ENCODE measurements at regions not wholly inside any gene's neighbourhood (a gene's known extent, or its start where the extent isn't known, plus 50 kb on each side); places are given as distances from the start of the nearest gene placed in this dataset.

- H3K9ac ChIP-seq (ENCODE audit: control insufficient read depth, insufficient read depth, low read length) = no peak overlapping the region
- ATAC-seq (no peak), FAIRE-seq (no peak), DNase-seq (ENCODE audit: low read depth, low spot score) (no peak)
- 66% methylated on average over 19 of the region's 19 CpGs for WGBS (ENCODE audit: insufficient coverage, insufficient replicate concordance, low lambda C conversion rate, missing lambda C conversion rate)
- intact Hi-C loops (cut with micrococcal nuclease; ENCODE audit: unreplicated experiment) (no loop called here), in situ Hi-C loops (cut with MboI) (no loop called here)
- H3K36me3 ChIP-seq (ENCODE audit: control insufficient read depth in 2 of 2, insufficient read depth in 2 of 2, low read length in 1 of 2) = no peaks in the 10 kb centered on the region
- POLR2A ChIA-PET = no interaction called here
- CTCF ChIA-PET = no interaction called here
- no peak overlapping the region for H3K4me3 ChIP-seq
- H4K20me1 ChIP-seq (ENCODE audit: control insufficient read depth, insufficient read depth) = no peaks in the 10 kb centered on the region
- no peaks in the 10 kb centered on the region; the same call in 2 of the 3 replicates for H3K9me3 ChIP-seq (replicated peaks; ENCODE audit: control insufficient read depth, insufficient read depth, low read length)
- no peaks in the 10 kb centered on the region for H3K79me2 ChIP-seq (ENCODE audit: control insufficient read depth, insufficient read depth, low read length)
- no peak overlapping the region for H3K27ac ChIP-seq (ENCODE audit: control insufficient read depth, insufficient read depth)
- no peak overlapping the region for H2AFZ ChIP-seq (ENCODE audit: control insufficient read depth, low read depth, low read length)
- SMC1A ChIA-PET (ENCODE audit: uncharacterized antibody, unreplicated experiment) = no interaction called here
- H3K4me2 ChIP-seq (ENCODE audit: control insufficient read depth, insufficient read depth) = no peak overlapping the region
- no peaks in the 10 kb centered on the region for H3K4me1 ChIP-seq (ENCODE audit: control insufficient read depth, insufficient read depth, low read length)
- H3K27me3 ChIP-seq (replicated peaks in 1 of 2; ENCODE audit: control insufficient read depth in 2 of 2, insufficient read depth in 2 of 2, low read length in 1 of 2) = no peaks in the 10 kb centered on the region
- RAD21 ChIA-PET (ENCODE audit: unreplicated experiment) = no interaction called here
- no TSS peak for BruUV-seq (replicated peaks)
- TF ChIP-seq BHLHE40 (IDR thresholded peaks at IDR 0.05; ENCODE audit: borderline replicate concordance in 1 of 2, low read depth in 2 of 2, low read length in 1 of 2) = no peak
- no peak for TF ChIP-seq ATF7 (IDR thresholded peaks at IDR 0.05; ENCODE audit: low read depth)
- no peak for TF ChIP-seq RUNX3 (IDR thresholded peaks at IDR 0.05; ENCODE audit: low read length)
- no peak for TF ChIP-seq IRF4 (IDR thresholded peaks at IDR 0.05; ENCODE audit: low read depth, low read length)
- no peak for TF ChIP-seq HSF1 (IDR thresholded peaks at IDR 0.05; ENCODE audit: low read depth, low read length)
- TF ChIP-seq ZNF207 (IDR thresholded peaks at IDR 0.05; ENCODE audit: borderline replicate concordance) = no peak
- TF ChIP-seq ZBTB40 (IDR thresholded peaks at IDR 0.05; ENCODE audit: borderline replicate concordance) = no peak
- no peak for TF ChIP-seq PKNOX1 (IDR thresholded peaks at IDR 0.05)
- TF ChIP-seq ZBTB11 (CRISPR knock-in tag; IDR thresholded peaks at IDR 0.05) = no peak
- TF ChIP-seq POLR2AphosphoS2 (IDR thresholded peaks at IDR 0.05; ENCODE audit: low read depth, low read length) = no peak
- no peak for TF ChIP-seq PBX3 (IDR thresholded peaks at IDR 0.05; ENCODE audit: insufficient replicate concordance, low read depth, low read length)
Observed at GRCh38 chr5:63008195-63008594, 429.6 kb downstream of the LRRC70 start.

Data from GM12878 (cell line).